ENCODE measurements at regions not wholly inside any gene's neighbourhood (a gene's known extent, or its start where the extent isn't known, plus 50 kb on each side); places are given as distances from the start of the nearest gene placed in this dataset.

DNA sequence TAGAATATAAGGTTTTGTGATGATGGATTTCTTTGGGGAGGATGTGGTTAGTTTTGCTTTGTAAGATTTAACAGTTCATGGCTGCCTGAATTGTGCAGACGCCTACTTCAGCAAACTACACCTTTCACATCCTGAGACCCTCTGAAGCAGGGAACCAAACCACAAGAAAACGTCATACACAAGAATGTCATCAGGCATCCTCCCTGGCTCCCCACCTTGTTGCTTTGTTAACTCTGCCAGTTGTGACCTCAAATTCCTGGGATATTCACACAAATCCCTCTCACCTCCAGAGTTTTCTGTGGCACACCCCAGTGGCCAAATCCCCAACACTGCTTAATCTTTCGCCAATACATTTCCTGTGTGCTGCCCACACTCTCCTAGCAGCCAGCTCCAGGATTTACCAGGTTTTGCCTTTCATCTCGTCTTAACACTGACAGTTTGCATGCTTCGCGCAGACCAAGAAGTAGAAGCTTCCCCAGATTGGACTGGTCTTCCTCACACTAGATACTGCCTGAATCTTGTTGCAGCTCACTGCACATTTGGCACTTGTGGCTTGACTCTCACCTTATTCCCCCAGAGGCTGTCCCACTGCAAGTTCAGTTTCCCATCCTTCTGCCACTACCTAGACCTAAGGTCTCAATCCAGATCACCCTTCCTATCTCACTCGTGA lies 51.1 kb upstream of the CTTNBP2NL start:
- CTCF ChIA-PET = interaction anchor here (0.6 kb wide), 1 partner anchor 603 kb away, joined by 3 read pairs; no protein-coding TSS in a partner anchor
- H3K27ac ChIP-seq = no peak overlapping the region
- POLR2A ChIA-PET (ENCODE audit: low non-redundant PET) = no interaction called here
- no peak for DNase-seq (ENCODE audit: low spot score)
- TF ChIP-seq, protein P1, sequence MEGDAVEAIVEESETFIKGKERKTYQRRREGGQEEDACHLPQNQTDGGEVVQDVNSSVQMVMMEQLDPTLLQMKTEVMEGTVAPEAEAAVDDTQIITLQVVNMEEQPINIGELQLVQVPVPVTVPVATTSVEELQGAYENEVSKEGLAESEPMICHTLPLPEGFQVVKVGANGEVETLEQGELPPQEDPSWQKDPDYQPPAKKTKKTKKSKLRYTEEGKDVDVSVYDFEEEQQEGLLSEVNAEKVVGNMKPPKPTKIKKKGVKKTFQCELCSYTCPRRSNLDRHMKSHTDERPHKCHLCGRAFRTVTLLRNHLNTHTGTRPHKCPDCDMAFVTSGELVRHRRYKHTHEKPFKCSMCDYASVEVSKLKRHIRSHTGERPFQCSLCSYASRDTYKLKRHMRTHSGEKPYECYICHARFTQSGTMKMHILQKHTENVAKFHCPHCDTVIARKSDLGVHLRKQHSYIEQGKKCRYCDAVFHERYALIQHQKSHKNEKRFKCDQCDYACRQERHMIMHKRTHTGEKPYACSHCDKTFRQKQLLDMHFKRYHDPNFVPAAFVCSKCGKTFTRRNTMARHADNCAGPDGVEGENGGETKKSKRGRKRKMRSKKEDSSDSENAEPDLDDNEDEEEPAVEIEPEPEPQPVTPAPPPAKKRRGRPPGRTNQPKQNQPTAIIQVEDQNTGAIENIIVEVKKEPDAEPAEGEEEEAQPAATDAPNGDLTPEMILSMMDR (conservative IDR thresholded peaks at IDR 0.05; ENCODE audit: low read depth) = no peak

Measured in RWPE1 (cell line).